H9 (cell line): ENCODE measurements at regions not wholly inside any gene's neighbourhood (a gene's known extent, or its start where the extent isn't known, plus 50 kb on each side); places are given as distances from the start of the nearest gene placed in this dataset.

Experiments used
- DNase-seq: peaks from one replicate; pipeline ENCODE4 v3.0.0-alpha.2; 2017
- H2AFZ ChIP-seq: one replicate; pipeline ENCODE4 v1.6.1; 2013; ENCODE audit warnings: mild to moderate bottlenecking, low read length, control low read depth, moderate library complexity
- H2AK5ac ChIP-seq: 2 replicates; pipeline ENCODE4 v1.6.1; 2013; ENCODE audit warnings: low read length, control low read depth, mixed read lengths; ENCODE audit not compliant: insufficient read length
- H2BK120ac ChIP-seq: one replicate; pipeline ENCODE4 v1.6.1; 2013; ENCODE audit warnings: low read depth, mild to moderate bottlenecking, low read length, control low read depth, inconsistent platforms; ENCODE audit not compliant: poor library complexity, severe bottlenecking
- H2BK12ac ChIP-seq: 2 replicates; pipeline ENCODE4 v1.6.1; 2013; ENCODE audit warnings: low read length, control low read depth, mixed read lengths, low read depth; ENCODE audit not compliant: insufficient read length
- H2BK15ac ChIP-seq: 2 replicates; pipeline ENCODE4 v1.6.1; 2013; ENCODE audit warnings: low read depth, low read length, control low read depth
- H2BK20ac ChIP-seq: one replicate; pipeline ENCODE4 v1.6.1; 2013; ENCODE audit warnings: low read depth, mild to moderate bottlenecking, low read length, control low read depth, inconsistent platforms; ENCODE audit not compliant: poor library complexity, severe bottlenecking
- H2BK5ac ChIP-seq: 2 replicates; pipeline ENCODE4 v1.6.1; 2013; ENCODE audit warnings: low read length, control low read depth, mixed read lengths; ENCODE audit not compliant: insufficient read length
- H3K14ac ChIP-seq: 2 replicates; pipeline ENCODE4 v1.6.1; 2013; ENCODE audit warnings: low read length, control low read depth; ENCODE audit not compliant: insufficient read depth
- H3K18ac ChIP-seq: 2 replicates; pipeline ENCODE4 v1.6.1; 2013; ENCODE audit warnings: low read depth, mild to moderate bottlenecking, mixed read lengths, low read length, control low read depth; ENCODE audit not compliant: insufficient read length
- H3K23ac ChIP-seq: 2 replicates; pipeline ENCODE4 v1.6.1; 2013; ENCODE audit warnings: low read length, control low read depth, mixed read lengths, low read depth; ENCODE audit not compliant: insufficient read length
- H3K23me2 ChIP-seq: 2 replicates; pipeline ENCODE4 v1.6.1; 2013; ENCODE audit warnings: low read depth, mild to moderate bottlenecking, mixed read lengths, low read length, control low read depth; ENCODE audit not compliant: insufficient read length, poor library complexity, severe bottlenecking
- H3K27ac ChIP-seq: 2 replicates; pipeline ENCODE4 v1.5.1; 2013; ENCODE audit warnings: low read length, control low read depth, mixed read lengths, low read depth; ENCODE audit not compliant: insufficient read length
- H3K27me3 ChIP-seq: 2 replicates; pipeline ENCODE4 v1.6.1; 2013; ENCODE audit warnings: low read length, control low read depth, inconsistent platforms; ENCODE audit not compliant: insufficient read depth
- H3K4ac ChIP-seq: 2 replicates; pipeline ENCODE4 v1.6.1; 2013; ENCODE audit warnings: low read depth, mild to moderate bottlenecking, control low read depth, inconsistent platforms, low read length, moderate library complexity
- H3K4me1 ChIP-seq: 2 replicates; pipeline ENCODE4 v1.6.1; 2013; ENCODE audit warnings: low read length, control low read depth, inconsistent platforms; ENCODE audit not compliant: insufficient read depth
- H3K4me2 ChIP-seq: 2 replicates; pipeline ENCODE4 v1.6.1; 2013; ENCODE audit warnings: low read length, control low read depth, mixed read lengths; ENCODE audit not compliant: insufficient read length, insufficient read depth
- H3K56ac ChIP-seq: 2 replicates; pipeline ENCODE4 v1.6.1; 2013; ENCODE audit warnings: low read depth, mild to moderate bottlenecking, mixed read lengths, low read length, control low read depth; ENCODE audit not compliant: insufficient read length
- H3K79me1 ChIP-seq: 2 replicates; pipeline ENCODE4 v1.6.1; 2013; ENCODE audit warnings: low read depth, mild to moderate bottlenecking, moderate library complexity, low read length, control low read depth, inconsistent platforms; ENCODE audit not compliant: insufficient read depth, poor library complexity, severe bottlenecking
- H3K79me2 ChIP-seq: 2 replicates; pipeline ENCODE4 v1.6.1; 2013; ENCODE audit warnings: low read length, control low read depth, inconsistent platforms; ENCODE audit not compliant: insufficient read depth
- H3K9ac ChIP-seq: 2 replicates; pipeline ENCODE4 v1.6.1; 2013; ENCODE audit warnings: low read length, control low read depth, mixed read lengths; ENCODE audit not compliant: insufficient read length; ENCODE audit errors: extremely low read depth
- H3K9me3 ChIP-seq: one replicate; pipeline ENCODE4 v1.6.1; 2013; ENCODE audit warnings: low read depth, low read length, inconsistent platforms; ENCODE audit not compliant: control insufficient read depth
- H3T11ph ChIP-seq: one replicate; pipeline ENCODE4 v1.6.1; 2013; ENCODE audit warnings: mild to moderate bottlenecking, low read length, control low read depth, inconsistent platforms
- H4K20me1 ChIP-seq: one replicate; pipeline ENCODE4 v1.6.1; 2013; ENCODE audit not compliant: control insufficient read depth, insufficient read length, insufficient read depth
- H4K5ac ChIP-seq: 2 replicates; pipeline ENCODE4 v1.6.1; 2013; ENCODE audit warnings: low read depth, mild to moderate bottlenecking, mixed read lengths, low read length, control low read depth; ENCODE audit not compliant: insufficient read length
- H4K8ac ChIP-seq: replicated peaks from 2 replicates; pipeline ENCODE4 v1.6.1; 2013; ENCODE audit warnings: low read length, control low read depth, mixed read lengths, low read depth; ENCODE audit not compliant: insufficient read length
- H4K91ac ChIP-seq: 2 replicates; pipeline ENCODE4 v1.6.1; 2013; ENCODE audit warnings: low read depth, mild to moderate bottlenecking, moderate library complexity, mixed read lengths, low read length, control low read depth; ENCODE audit not compliant: insufficient read length
- H3K27ac Mint-ChIP-seq, 3 experiments: 2 replicates in 2 of 3; 3 replicates in 1 of 3; pipeline ENCODE4 v1.8.0; 2020 to 2021; ENCODE audit warnings: mixed read lengths in 3 of 3, mild to moderate bottlenecking in 1 of 3, moderate library complexity in 1 of 3
- H3K27me3 Mint-ChIP-seq: 2 replicates; pipeline ENCODE4 v1.8.0; 2021; ENCODE audit warnings: low read depth, mild to moderate bottlenecking, moderate library complexity, mixed read lengths
- H3K36me3 Mint-ChIP-seq, 3 experiments: 2 replicates in 2 of 3; 3 replicates in 1 of 3; pipeline ENCODE4 v1.8.0; 2020 to 2021; ENCODE audit warnings: low read depth in 3 of 3, mixed read lengths in 3 of 3; ENCODE audit not compliant: insufficient read depth in 1 of 3
- H3K4me1 Mint-ChIP-seq, 2 experiments: 2 replicates each; pipeline ENCODE4 v1.8.0; 2020; ENCODE audit warnings: mixed read lengths in 2 of 2
- H3K4me3 Mint-ChIP-seq, 2 experiments: 2 replicates in 1 of 2; 3 replicates in 1 of 2; pipeline ENCODE4 v1.8.0; 2020 to 2021; ENCODE audit warnings: mild to moderate bottlenecking in 2 of 2, mixed read lengths in 2 of 2, moderate library complexity in 1 of 2
- H3K9me3 Mint-ChIP-seq, 2 experiments: 2 replicates in 1 of 2; 3 replicates in 1 of 2; pipeline ENCODE4 v1.8.0; 2020; ENCODE audit warnings: mild to moderate bottlenecking in 2 of 2, mixed read lengths in 2 of 2, moderate library complexity in 1 of 2
- WGBS: extraction: QIAGEN DNeasy Blood & Tissue Kit; methylation state at CpG from one replicate; pipeline ENCODE4 v1.1.7; 2013; ENCODE audit warnings: missing lambda C conversion rate, low lambda C conversion rate, mixed read lengths; ENCODE audit not compliant: insufficient read length; ENCODE audit errors: extremely low coverage; 5-methylcytosine and 5-hydroxymethylcytosine counted together
- TF ChIP-seq, protein P1 (sequence below): fragments of 200-600 bp; sonication (generic); conservative IDR thresholded peaks from 3 replicates; pipeline ENCODE4 v1.8.0; 2021; ENCODE audit warnings: antibody characterized with exemption, mild to moderate bottlenecking

DNA sequence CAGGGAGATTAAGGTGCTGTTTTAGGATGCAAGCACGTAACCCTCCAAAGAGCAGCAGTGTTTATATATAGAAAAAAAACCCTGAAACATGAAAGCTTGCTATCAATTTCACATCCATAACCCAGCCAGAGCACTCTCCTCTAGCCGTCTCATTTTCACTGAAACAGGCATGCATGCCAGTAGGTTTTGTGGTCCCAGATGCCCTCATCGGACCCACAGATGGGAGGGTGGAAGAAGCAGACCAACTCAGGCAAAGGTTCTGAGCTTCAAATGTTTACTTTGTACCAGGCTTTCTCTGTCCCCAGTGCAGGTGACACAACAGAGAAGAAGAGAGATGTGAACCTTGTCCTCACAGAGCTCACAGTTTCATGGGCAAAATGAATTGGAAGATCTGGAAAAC, 127.4 kb upstream of the ATP10B start:
- Mint-ChIP-seq H3K9me3 (peaks cover 0 to 3% of the 10 kb centered on the region in 2 experiments; a peak in 1 of 5 replicates), H3K27ac (no peak overlapping the region), H3K27me3 (peaks cover 2% of the 10 kb centered on the region; the same call in 1 of the 2 replicates), H3K4me1 (no peaks in the 10 kb centered on the region), H3K36me3 (0 out of 7 replicates have a peak, but pooled peaks cover 0 to 2% (median 0%) of the 10 kb centered on the region in 3 experiments), H3K4me3 (no peak overlapping the region)
- Histone ChIP-seq H3K18ac (no peak overlapping the region), H4K20me1 (no peaks in the 10 kb centered on the region), H3K27me3 (no peaks in the 10 kb centered on the region), H3K9me3 (no peaks in the 10 kb centered on the region), H3K79me2 (no peaks in the 10 kb centered on the region), H3K79me1 (no peaks in the 10 kb centered on the region), H3K4me1 (no peaks in the 10 kb centered on the region), H3K4me2 (no peak overlapping the region), H4K5ac (no peak overlapping the region), H2BK12ac (no peak overlapping the region), H2AFZ (no peak overlapping the region), H3K23ac (no peak overlapping the region), H4K91ac (no peak overlapping the region), H4K8ac (no peak overlapping the region), H3K4ac (no peak overlapping the region), H3K9ac (no peak overlapping the region), H2BK15ac (no peak overlapping the region), H3K27ac (no peak overlapping the region), H3K23me2 (no peaks in the 10 kb centered on the region), H3K14ac (no peak overlapping the region), H3K56ac (no peak overlapping the region), H2BK5ac (no peak overlapping the region), H3T11ph (no peak overlapping the region), H2BK20ac (no peak overlapping the region), H2BK120ac (no peak overlapping the region), H2AK5ac (no peak overlapping the region)
- whole genome bisulfite sequencing = no CpG with 5 or more reads among the region's 3 CpGs
- TF ChIP-seq, protein P1, sequence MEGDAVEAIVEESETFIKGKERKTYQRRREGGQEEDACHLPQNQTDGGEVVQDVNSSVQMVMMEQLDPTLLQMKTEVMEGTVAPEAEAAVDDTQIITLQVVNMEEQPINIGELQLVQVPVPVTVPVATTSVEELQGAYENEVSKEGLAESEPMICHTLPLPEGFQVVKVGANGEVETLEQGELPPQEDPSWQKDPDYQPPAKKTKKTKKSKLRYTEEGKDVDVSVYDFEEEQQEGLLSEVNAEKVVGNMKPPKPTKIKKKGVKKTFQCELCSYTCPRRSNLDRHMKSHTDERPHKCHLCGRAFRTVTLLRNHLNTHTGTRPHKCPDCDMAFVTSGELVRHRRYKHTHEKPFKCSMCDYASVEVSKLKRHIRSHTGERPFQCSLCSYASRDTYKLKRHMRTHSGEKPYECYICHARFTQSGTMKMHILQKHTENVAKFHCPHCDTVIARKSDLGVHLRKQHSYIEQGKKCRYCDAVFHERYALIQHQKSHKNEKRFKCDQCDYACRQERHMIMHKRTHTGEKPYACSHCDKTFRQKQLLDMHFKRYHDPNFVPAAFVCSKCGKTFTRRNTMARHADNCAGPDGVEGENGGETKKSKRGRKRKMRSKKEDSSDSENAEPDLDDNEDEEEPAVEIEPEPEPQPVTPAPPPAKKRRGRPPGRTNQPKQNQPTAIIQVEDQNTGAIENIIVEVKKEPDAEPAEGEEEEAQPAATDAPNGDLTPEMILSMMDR = no peak
- DNase-seq = no peak
